MM.1S (cell line): ENCODE measurements at regions not wholly inside any gene's neighbourhood (a gene's known extent, or its start where the extent isn't known, plus 50 kb on each side); places are given as distances from the start of the nearest gene placed in this dataset.

Experiments
- EZH2 ChIP-seq: fragments of 300-600 bp; sonication (generic); optimal IDR thresholded peaks from 2 replicates; pipeline ENCODE3; 2017; ENCODE audit warnings: low read depth, mild to moderate bottlenecking, antibody characterized with exemption, low read length, mixed read lengths
- EZH2phosphoT487 ChIP-seq: fragments of 300-600 bp; sonication (generic); IDR thresholded peaks from 2 replicates; pipeline ENCODE4 v1.6.1; 2018; ENCODE audit warnings: antibody characterized with exemption, low read length
- TF ChIP-seq, protein P1 (sequence below): fragments of 300-600 bp; sonication (generic); IDR thresholded peaks from 2 replicates; pipeline ENCODE4 v1.5.1; 2016; ENCODE audit warnings: antibody characterized with exemption, low read length, mixed read lengths

DNA sequence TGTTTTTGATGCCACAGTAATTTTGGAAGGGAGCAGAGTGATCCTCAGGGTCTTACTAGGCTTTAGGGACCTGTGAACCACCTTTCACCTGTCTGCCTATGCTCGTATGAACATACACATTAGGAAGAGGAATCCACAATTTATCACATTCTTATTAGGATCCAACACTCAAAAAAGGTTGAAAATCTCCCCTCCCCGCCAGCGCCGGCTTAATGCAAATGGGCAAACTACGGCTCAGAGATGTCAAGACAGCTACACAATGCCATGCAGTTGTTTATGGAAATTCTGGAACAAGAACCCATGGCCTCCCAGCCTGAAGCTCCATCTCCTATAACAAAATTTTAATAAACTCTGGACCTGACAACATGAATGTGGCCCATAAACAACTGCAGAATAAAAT lies 375.9 kb upstream of the ACVR2A start:
- TF ChIP-seq, protein P1, sequence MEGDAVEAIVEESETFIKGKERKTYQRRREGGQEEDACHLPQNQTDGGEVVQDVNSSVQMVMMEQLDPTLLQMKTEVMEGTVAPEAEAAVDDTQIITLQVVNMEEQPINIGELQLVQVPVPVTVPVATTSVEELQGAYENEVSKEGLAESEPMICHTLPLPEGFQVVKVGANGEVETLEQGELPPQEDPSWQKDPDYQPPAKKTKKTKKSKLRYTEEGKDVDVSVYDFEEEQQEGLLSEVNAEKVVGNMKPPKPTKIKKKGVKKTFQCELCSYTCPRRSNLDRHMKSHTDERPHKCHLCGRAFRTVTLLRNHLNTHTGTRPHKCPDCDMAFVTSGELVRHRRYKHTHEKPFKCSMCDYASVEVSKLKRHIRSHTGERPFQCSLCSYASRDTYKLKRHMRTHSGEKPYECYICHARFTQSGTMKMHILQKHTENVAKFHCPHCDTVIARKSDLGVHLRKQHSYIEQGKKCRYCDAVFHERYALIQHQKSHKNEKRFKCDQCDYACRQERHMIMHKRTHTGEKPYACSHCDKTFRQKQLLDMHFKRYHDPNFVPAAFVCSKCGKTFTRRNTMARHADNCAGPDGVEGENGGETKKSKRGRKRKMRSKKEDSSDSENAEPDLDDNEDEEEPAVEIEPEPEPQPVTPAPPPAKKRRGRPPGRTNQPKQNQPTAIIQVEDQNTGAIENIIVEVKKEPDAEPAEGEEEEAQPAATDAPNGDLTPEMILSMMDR, result no peak
- TF ChIP-seq EZH2 (no peak), EZH2phosphoT487 (no peak)
